Activated CD8-positive, alpha-beta T cell treated with anti-CD3 and anti-CD28 coated beads, Interleukin-2, amount 10 ng/mL, durations not matched to agents 7 days and 5 days (primary cell): ENCODE measurements at regions not wholly inside any gene's neighbourhood (a gene's known extent, or its start where the extent isn't known, plus 50 kb on each side); places are given as distances from the start of the nearest gene placed in this dataset.
"Not testable (repeated sequence)": the region's sequence is repeated elsewhere in the genome, so short reads cannot be mapped to it uniquely, and the experiment has no call there.

Source experiments
- ATAC-seq: fragments of 150-1000 bp; cut with Tn5 transposase; one replicate; pipeline ENCODE4 v1.10.0; 2021; ENCODE audit warnings: moderate library complexity
- CTCF ChIA-PET: fragments of 350-600 bp; sonication (Branson Sonifier 250); formaldehyde crosslinking; loops from one replicate; lab custom pipeline; 2021; ENCODE audit warnings: antibody characterized with exemption; lab: Charles Lee
- POLR2A ChIA-PET: fragments of 350-600 bp; sonication (Branson Sonifier 250); formaldehyde crosslinking; loops from one replicate; lab custom pipeline; 2021; ENCODE audit warnings: antibody characterized with exemption; lab: Charles Lee
- DNase-seq: peaks from one replicate; pipeline ENCODE4 v3.0.0-alpha.2; 2020
- H3K27ac Mint-ChIP-seq: one replicate; pipeline ENCODE4 v1.8.0; 2021; ENCODE audit warnings: mild to moderate bottlenecking, mixed read lengths
- H3K27me3 Mint-ChIP-seq: one replicate; pipeline ENCODE4 v1.8.0; 2021; ENCODE audit warnings: low read depth, mixed read lengths
- H3K36me3 Mint-ChIP-seq: one replicate; pipeline ENCODE4 v1.8.0; 2021; ENCODE audit warnings: low read depth, mixed read lengths
- H3K4me1 Mint-ChIP-seq: one replicate; pipeline ENCODE4 v1.8.0; 2021; ENCODE audit warnings: low read depth, mixed read lengths
- H3K4me3 Mint-ChIP-seq: one replicate; pipeline ENCODE4 v1.8.0; 2021; ENCODE audit warnings: mild to moderate bottlenecking, mixed read lengths
- H3K9me3 Mint-ChIP-seq: one replicate; pipeline ENCODE4 v1.8.0; 2022; ENCODE audit warnings: mixed read lengths; ENCODE audit not compliant: insufficient read depth

GRCh38 chr14:44601266-44601665 is 94.2 kb upstream of the FSCB start:
- H3K9me3 Mint-ChIP-seq, H3K36me3 Mint-ChIP-seq, H3K4me1 Mint-ChIP-seq, H3K27ac Mint-ChIP-seq, H3K4me3 Mint-ChIP-seq, CTCF ChIA-PET, DNase-seq, ATAC-seq, H3K27me3 Mint-ChIP-seq, POLR2A ChIA-PET: not testable (repeated sequence)

GRCh38 chr14:44589180-44589579 is 82.1 kb upstream of the FSCB start:
- no peak overlapping the region for H3K4me3 Mint-ChIP-seq
- no peaks in the 10 kb centered on the region for H3K27me3 Mint-ChIP-seq
- ATAC-seq (no peak), DNase-seq (no peak)
- H3K27ac Mint-ChIP-seq = no peak overlapping the region
- POLR2A ChIA-PET = no interaction called here
- no peaks in the 10 kb centered on the region for H3K9me3 Mint-ChIP-seq
- CTCF ChIA-PET = no interaction called here
- no peaks in the 10 kb centered on the region for H3K36me3 Mint-ChIP-seq
- H3K4me1 Mint-ChIP-seq = no peaks in the 10 kb centered on the region

- ATAC-seq (no peak), DNase-seq (no peak)
- Mint-ChIP-seq H3K4me3 (no peak overlapping the region), H3K27ac (no peak overlapping the region), H3K36me3 (no peaks in the 10 kb centered on the region), H3K27me3 (no peaks in the 10 kb centered on the region), H3K4me1 (no peaks in the 10 kb centered on the region), H3K9me3 (peaks cover 4% of the 10 kb centered on the region)
- POLR2A ChIA-PET = no interaction called here
- CTCF ChIA-PET = interaction anchor here (0.8 kb wide), 1 partner anchor 1116 kb away, joined by 3 read pairs; no protein-coding TSS in a partner anchor
Observed at GRCh38 chr14:44586910-44587309, 79.8 kb upstream of the FSCB start.

DNA sequence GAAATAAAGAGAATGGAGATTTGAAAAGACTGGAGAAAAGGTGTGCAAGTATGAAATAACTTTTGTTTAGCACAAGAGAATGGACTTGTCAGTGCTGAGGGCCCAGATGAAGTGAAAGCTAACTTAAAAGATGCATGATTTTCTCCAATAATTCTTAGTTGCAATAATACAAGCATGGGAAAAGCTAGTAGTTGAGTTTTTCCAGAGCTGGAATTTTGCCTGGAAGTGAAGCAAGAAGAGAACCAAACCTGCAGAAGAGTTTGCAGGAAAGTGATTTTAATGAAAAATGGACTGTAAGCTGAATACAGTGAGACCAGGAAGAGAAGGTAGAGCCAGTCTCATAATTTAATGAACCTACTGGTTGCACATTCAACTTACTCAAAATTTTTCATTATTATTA is 69.3 kb upstream of the FSCB start:
- Mint-ChIP-seq H3K27ac (no peak overlapping the region), H3K4me1 (no peaks in the 10 kb centered on the region), H3K27me3 (no peaks in the 10 kb centered on the region), H3K4me3 (no peak overlapping the region), H3K36me3 (no peaks in the 10 kb centered on the region), H3K9me3 (peaks cover 1% of the 10 kb centered on the region)
- no peak for DNase-seq
- no peak for ATAC-seq
- CTCF ChIA-PET = interaction anchor here (0.6 kb wide), 1 partner anchor 270 kb away, joined by 3 read pairs; no protein-coding TSS in a partner anchor
- POLR2A ChIA-PET = no interaction called here

- Mint-ChIP-seq H3K27ac (no peak overlapping the region), H3K9me3 (no peaks in the 10 kb centered on the region), H3K4me1 (no peaks in the 10 kb centered on the region), H3K36me3 (no peaks in the 10 kb centered on the region), H3K27me3 (no peaks in the 10 kb centered on the region), H3K4me3 (no peak overlapping the region)
- ChIA-PET CTCF (no interaction called here), POLR2A (no interaction called here)
- no peak for DNase-seq
- ATAC-seq = no peak
Observed at GRCh38 chr14:44567997-44568396, 60.9 kb upstream of the FSCB start.

- DNase-seq (no peak), ATAC-seq (no peak)
- Mint-ChIP-seq H3K27ac (no peak overlapping the region), H3K4me3 (no peak overlapping the region), H3K9me3 (no peaks in the 10 kb centered on the region), H3K27me3 (no peaks in the 10 kb centered on the region), H3K36me3 (no peaks in the 10 kb centered on the region), H3K4me1 (no peaks in the 10 kb centered on the region)
- ChIA-PET POLR2A (no interaction called here), CTCF (no interaction called here)
Observed at GRCh38 chr14:44565968-44566367, 58.9 kb upstream of the FSCB start.

GRCh38 chr14:44564908-44565307 is 57.8 kb upstream of the FSCB start:
- H3K4me1 Mint-ChIP-seq = no peaks in the 10 kb centered on the region
- DNase-seq (no peak), ATAC-seq (no peak)
- no peak overlapping the region for H3K27ac Mint-ChIP-seq
- no peaks in the 10 kb centered on the region for H3K9me3 Mint-ChIP-seq
- H3K27me3 Mint-ChIP-seq = no peaks in the 10 kb centered on the region
- POLR2A ChIA-PET = no interaction called here
- H3K36me3 Mint-ChIP-seq = no peaks in the 10 kb centered on the region
- H3K4me3 Mint-ChIP-seq = no peak overlapping the region
- CTCF ChIA-PET = no interaction called here
